GM23248 (cell line): ENCODE measurements at regions not wholly inside any gene's neighbourhood (a gene's known extent, or its start where the extent isn't known, plus 50 kb on each side); places are given as distances from the start of the nearest gene placed in this dataset.

ENCODE experiments used
- DNase-seq: peaks from one replicate; pipeline ENCODE4 v3.0.0-alpha.2; 2015
- H2AFZ ChIP-seq: fragments of 200-600 bp; sonication (generic); 2 replicates; pipeline ENCODE4 v1.6.1; 2016; ENCODE audit warnings: antibody characterized with exemption
- H3F3A ChIP-seq: fragments of 200-600 bp; sonication (generic); 2 replicates; pipeline ENCODE4 v1.6.1; 2016; ENCODE audit warnings: mild to moderate bottlenecking, antibody characterized with exemption, mixed run types; ENCODE audit not compliant: insufficient read depth
- H3K27ac ChIP-seq: fragments of 200-600 bp; sonication (generic); 2 replicates; pipeline ENCODE4 v1.5.1; 2016; ENCODE audit warnings: mild to moderate bottlenecking
- H3K27me3 ChIP-seq: fragments of 200-600 bp; sonication (generic); replicated peaks from 2 replicates; pipeline ENCODE4 v1.6.1; 2016; ENCODE audit warnings: mild to moderate bottlenecking; ENCODE audit not compliant: insufficient read depth
- H3K36me3 ChIP-seq: fragments of 200-600 bp; sonication (generic); 2 replicates; pipeline ENCODE4 v1.6.1; 2016; ENCODE audit warnings: low read depth, mild to moderate bottlenecking
- H3K4me1 ChIP-seq: fragments of 200-600 bp; sonication (generic); 2 replicates; pipeline ENCODE4 v1.6.1; 2016; ENCODE audit warnings: mild to moderate bottlenecking; ENCODE audit not compliant: insufficient read depth
- H3K4me2 ChIP-seq: fragments of 200-600 bp; sonication (generic); one replicate; pipeline ENCODE4 v1.6.1; 2016; ENCODE audit warnings: mild to moderate bottlenecking; ENCODE audit not compliant: unreplicated experiment
- H3K4me3 ChIP-seq: fragments of 200-600 bp; sonication (generic); 2 replicates; pipeline ENCODE4 v1.5.1; 2016; ENCODE audit warnings: mild to moderate bottlenecking
- H3K79me2 ChIP-seq: fragments of 200-600 bp; sonication (generic); 2 replicates; pipeline ENCODE4 v1.6.1; 2016; ENCODE audit warnings: mild to moderate bottlenecking; ENCODE audit not compliant: insufficient read depth
- H3K9ac ChIP-seq: fragments of 200-600 bp; sonication (generic); 2 replicates; pipeline ENCODE4 v1.6.1; 2016; ENCODE audit warnings: mild to moderate bottlenecking
- H3K9me2 ChIP-seq: fragments of 200-600 bp; sonication (generic); 2 replicates; pipeline ENCODE4 v1.6.1; 2016; ENCODE audit warnings: mixed run types, mild to moderate bottlenecking, moderate library complexity; ENCODE audit not compliant: insufficient read depth
- H3K9me3 ChIP-seq: fragments of 200-600 bp; sonication (generic); one replicate; pipeline ENCODE4 v1.6.1; 2017; ENCODE audit warnings: low read depth
- H4K20me1 ChIP-seq: fragments of 200-600 bp; sonication (generic); 2 replicates; pipeline ENCODE4 v1.6.0; 2016; ENCODE audit not compliant: insufficient read depth
- EZH2 ChIP-seq: fragments of 200-600 bp; sonication (generic); IDR thresholded peaks from 2 replicates; pipeline ENCODE4 v1.6.1; 2018; ENCODE audit warnings: antibody characterized with exemption, mild to moderate bottlenecking; ENCODE audit not compliant: insufficient read depth, poor library complexity, severe bottlenecking
- EZH2phosphoT487 ChIP-seq: fragments of 200-600 bp; sonication (generic); IDR thresholded peaks from 2 replicates; pipeline ENCODE4 v1.6.1; 2018; ENCODE audit warnings: antibody characterized with exemption, moderate library complexity, mild to moderate bottlenecking, low read depth; ENCODE audit not compliant: insufficient read depth
- WGBS, 2 experiments: methylation state at CpG; one replicate each; pipeline ENCODE4 v1.1.6; 2015 to 2017; ENCODE audit warnings: low lambda C conversion rate in 2 of 2, low coverage in 1 of 2; ENCODE audit errors: missing lambda C conversion rate in 2 of 2; 5-methylcytosine and 5-hydroxymethylcytosine counted together
- in situ Hi-C: fragments of 300-500 bp; cut with MboI; formaldehyde crosslinking; loops from 2 replicates; pipeline ENCODE4 v1.15.0; 2020

GRCh38 chr2:236748385-236748784 lies 178.8 kb downstream of the ACKR3 start:
- in situ Hi-C loops = no loop called here
- no peaks in the 10 kb centered on the region for H4K20me1 ChIP-seq
- peaks cover 42% of the 10 kb centered on the region for H3K4me1 ChIP-seq
- no peak overlapping the region for H2AFZ ChIP-seq
- H3K27me3 ChIP-seq = no peaks in the 10 kb centered on the region
- TF ChIP-seq EZH2phosphoT487 = no peak
- no peak for TF ChIP-seq EZH2
- peaks cover 19% of the 10 kb centered on the region for H3F3A ChIP-seq
- no peaks in the 10 kb centered on the region for H3K9me3 ChIP-seq
- H3K9me2 ChIP-seq = no peaks in the 10 kb centered on the region
- peak; percentile 29 for DNase-seq
- no peak overlapping the region for H3K27ac ChIP-seq
- H3K9ac ChIP-seq = no peak overlapping the region
- WGBS, 2 experiments = 84 to 88% methylated on average over 9 of the region's 9 CpGs
- H3K79me2 ChIP-seq = no peaks in the 10 kb centered on the region
- H3K36me3 ChIP-seq = no peaks in the 10 kb centered on the region
- H3K4me3 ChIP-seq = no peak overlapping the region
- no peak overlapping the region for H3K4me2 ChIP-seq

GRCh38 chr2:236748801-236749200 lies 179.2 kb downstream of the ACKR3 start:
- Histone ChIP-seq H3K9ac (peak overlapping the region; percentile 13; the same call in 1 of the 2 replicates), H4K20me1 (no peaks in the 10 kb centered on the region), H3K9me3 (no peaks in the 10 kb centered on the region), H3F3A (peaks cover 17% of the 10 kb centered on the region), H3K36me3 (no peaks in the 10 kb centered on the region), H3K27ac (no peak overlapping the region), H2AFZ (no peak overlapping the region), H3K4me1 (peaks cover 39% of the 10 kb centered on the region), H3K27me3 (no peaks in the 10 kb centered on the region), H3K79me2 (no peaks in the 10 kb centered on the region), H3K4me3 (no peak overlapping the region), H3K9me2 (no peaks in the 10 kb centered on the region), H3K4me2 (no peak overlapping the region)
- DNase-seq = peak; percentile 21
- in situ Hi-C loops = no loop called here
- whole genome bisulfite sequencing, 2 experiments = 63 to 67% methylated on average over 7 of the region's 7 CpGs
- no peak for TF ChIP-seq EZH2
- TF ChIP-seq EZH2phosphoT487 = no peak

GRCh38 chr2:236749346-236749745 lies 179.7 kb downstream of the ACKR3 start:
- peaks cover 36% of the 10 kb centered on the region for H3K4me1 ChIP-seq
- peak overlapping the region; percentile 13; the same call in 1 of the 2 replicates for H3K9ac ChIP-seq
- H3K79me2 ChIP-seq = no peaks in the 10 kb centered on the region
- H4K20me1 ChIP-seq = no peaks in the 10 kb centered on the region
- H3K27ac ChIP-seq = no peak overlapping the region
- peaks cover 12% of the 10 kb centered on the region for H3F3A ChIP-seq
- H3K4me2 ChIP-seq = no peak overlapping the region
- no peaks in the 10 kb centered on the region for H3K27me3 ChIP-seq
- no peaks in the 10 kb centered on the region for H3K9me3 ChIP-seq
- 9 to 19% methylated on average over 4 of the region's 4 CpGs for WGBS, 2 experiments
- in situ Hi-C loops = no loop called here
- no peaks in the 10 kb centered on the region for H3K36me3 ChIP-seq
- no peak overlapping the region for H2AFZ ChIP-seq
- no peak overlapping the region for H3K4me3 ChIP-seq
- DNase-seq = peak; percentile 86
- H3K9me2 ChIP-seq = no peaks in the 10 kb centered on the region
- TF ChIP-seq EZH2phosphoT487 = no peak

GRCh38 chr2:236752096-236752495 lies 182.5 kb downstream of the ACKR3 start:
- Histone ChIP-seq H3K36me3 (no peaks in the 10 kb centered on the region), H3K79me2 (no peaks in the 10 kb centered on the region), H3K9me2 (no peaks in the 10 kb centered on the region), H3F3A (no peaks in the 10 kb centered on the region), H4K20me1 (no peaks in the 10 kb centered on the region), H3K4me3 (no peak overlapping the region), H2AFZ (no peak overlapping the region), H3K9me3 (no peaks in the 10 kb centered on the region), H3K27me3 (no peaks in the 10 kb centered on the region), H3K27ac (no peak overlapping the region), H3K4me1 (peaks cover 14% of the 10 kb centered on the region), H3K9ac (no peak overlapping the region), H3K4me2 (no peak overlapping the region)
- WGBS, 2 experiments = 97 to 98% methylated on average over 11 of the region's 11 CpGs
- TF ChIP-seq EZH2phosphoT487 = no peak
- in situ Hi-C loops = no loop called here
- DNase-seq = no peak

- Histone ChIP-seq H3K4me1 (peaks cover 8% of the 10 kb centered on the region), H3K9ac (no peak overlapping the region), H2AFZ (no peak overlapping the region), H3K9me3 (no peaks in the 10 kb centered on the region), H3K9me2 (no peaks in the 10 kb centered on the region), H3K27ac (no peak overlapping the region), H4K20me1 (no peaks in the 10 kb centered on the region), H3K36me3 (no peaks in the 10 kb centered on the region), H3K27me3 (no peaks in the 10 kb centered on the region), H3K4me3 (no peak overlapping the region), H3K4me2 (no peak overlapping the region), H3F3A (no peaks in the 10 kb centered on the region), H3K79me2 (no peaks in the 10 kb centered on the region)
- no peak for TF ChIP-seq EZH2phosphoT487
- no peak for TF ChIP-seq EZH2
- whole genome bisulfite sequencing, 2 experiments = 53 to 59% methylated on average over 5 of the region's 5 CpGs
- no peak for DNase-seq
- in situ Hi-C loops = no loop called here
Observed at GRCh38 chr2:236753606-236754270, 184.1 kb downstream of the ACKR3 start.
